ENCODE measurements at regions not wholly inside any gene's neighbourhood (a gene's known extent, or its start where the extent isn't known, plus 50 kb on each side); places are given as distances from the start of the nearest gene placed in this dataset.

DNA sequence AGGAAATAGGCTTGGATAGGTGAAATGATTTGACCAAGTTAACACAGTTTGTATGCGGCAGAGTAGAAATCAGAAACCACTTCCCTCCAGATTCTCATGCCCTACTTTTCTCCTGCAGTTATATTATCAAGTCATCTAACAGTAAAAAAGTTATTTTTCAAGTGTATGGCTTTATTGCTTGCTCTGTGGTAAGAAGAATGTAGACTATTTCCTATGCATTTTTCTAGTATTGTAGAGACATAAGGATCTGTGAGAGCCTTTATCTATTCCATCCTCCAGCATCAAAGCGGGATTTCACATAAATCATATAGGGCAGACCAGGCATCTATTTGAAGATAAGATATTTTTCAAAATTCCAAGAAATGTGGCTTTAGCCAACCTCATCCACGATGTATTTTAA, 208.5 kb downstream of the TTLL7 start:
- TF ChIP-seq CTCF (IDR thresholded peaks at IDR 0.05) (no peak), POLR2A (IDR thresholded peaks at IDR 0.05) (no peak)
